HEK293 (cell line): ENCODE measurements at regions not wholly inside any gene's neighbourhood (a gene's known extent, or its start where the extent isn't known, plus 50 kb on each side); places are given as distances from the start of the nearest gene placed in this dataset.

Source experiments
- ATF2 ChIP-seq: fragments of 450-650 bp; formaldehyde crosslinking; IDR thresholded peaks from 2 replicates; pipeline ENCODE4 v1.5.1; 2016; ENCODE audit warnings: missing biosample characterization, missing genetic modification characterization, low read depth
- BCL11A ChIP-seq: fragments of 450-650 bp; formaldehyde crosslinking; IDR thresholded peaks from 2 replicates; pipeline ENCODE4 v1.5.1; 2016; ENCODE audit warnings: low read depth, missing biosample characterization, missing genetic modification characterization
- CTCF ChIP-seq: fragments of 450-650 bp; formaldehyde crosslinking; IDR thresholded peaks from 2 replicates; pipeline ENCODE4 v1.5.1; 2016; ENCODE audit warnings: missing biosample characterization, missing genetic modification characterization
- KLF17 ChIP-seq: fragments of 450-650 bp; formaldehyde crosslinking; IDR thresholded peaks from 2 replicates; pipeline ENCODE4 v1.5.1; 2016; ENCODE audit warnings: missing biosample characterization, missing genetic modification characterization
- KLF9 ChIP-seq: fragments of 450-650 bp; formaldehyde crosslinking; IDR thresholded peaks from 2 replicates; pipeline ENCODE4 v1.5.1; 2016; ENCODE audit warnings: missing biosample characterization, missing genetic modification characterization, low read depth
- TRIM28 ChIP-seq: IDR thresholded peaks from 2 replicates; pipeline ENCODE4 v1.6.1; 2011; ENCODE audit warnings: low read length, control low read depth, borderline replicate concordance
- ZBTB7A ChIP-seq: fragments of 450-650 bp; formaldehyde crosslinking; IDR thresholded peaks from 2 replicates; pipeline ENCODE4 v1.5.1; 2016; ENCODE audit warnings: low read depth, missing biosample characterization, missing genetic modification characterization
- ZNF214 ChIP-seq: fragments of 450-650 bp; formaldehyde crosslinking; IDR thresholded peaks from 2 replicates; pipeline ENCODE4 v1.5.1; 2017; ENCODE audit warnings: missing biosample characterization, mild to moderate bottlenecking, missing genetic modification characterization, borderline replicate concordance
- ZNF513 ChIP-seq: fragments of 450-650 bp; IDR thresholded peaks from 2 replicates; pipeline ENCODE4 v1.5.1; 2018; ENCODE audit warnings: missing biosample characterization, missing genetic modification characterization
- ZNF555 ChIP-seq: fragments of 450-650 bp; formaldehyde crosslinking; conservative IDR thresholded peaks from 2 replicates; pipeline ENCODE4 v1.5.1; 2017; ENCODE audit warnings: missing biosample characterization, mild to moderate bottlenecking, missing genetic modification characterization, inconsistent platforms
- ZNF561 ChIP-seq: fragments of 450-650 bp; IDR thresholded peaks from 2 replicates; pipeline ENCODE4 v1.5.1; 2018; ENCODE audit warnings: missing biosample characterization, missing genetic modification characterization, borderline replicate concordance
- ZNF677 ChIP-seq: fragments of 450-650 bp; IDR thresholded peaks from 2 replicates; pipeline ENCODE4 v1.5.0; 2018; ENCODE audit warnings: missing biosample characterization, mild to moderate bottlenecking, missing genetic modification characterization, moderate library complexity

GRCh38 chr7:94848531-94848930 lies 58.9 kb upstream of the PPP1R9A start:
- TF ChIP-seq KLF9 (tag by site-specific recombination) = no peak
- TF ChIP-seq ZNF214 (tag by site-specific recombination) = no peak
- TF ChIP-seq ZNF555 (tag by site-specific recombination) = no peak
- TF ChIP-seq CTCF (tag by site-specific recombination) = no peak
- no peak for TF ChIP-seq BCL11A (tag by site-specific recombination)
- no peak for TF ChIP-seq TRIM28
- no peak for TF ChIP-seq ZNF677 (tag by site-specific recombination)
- TF ChIP-seq ZNF561 (tag by site-specific recombination) = no peak
- TF ChIP-seq ZNF513 (tag by site-specific recombination) = no peak
- no peak for TF ChIP-seq KLF17
- no peak for TF ChIP-seq ATF2 (tag by site-specific recombination)
- no peak for TF ChIP-seq ZBTB7A (tag by site-specific recombination)
